HFF-Myc (cell line): ENCODE measurements at regions not wholly inside any gene's neighbourhood (a gene's known extent, or its start where the extent isn't known, plus 50 kb on each side); places are given as distances from the start of the nearest gene placed in this dataset.

Source experiments
- DNase-seq: peaks from one replicate; pipeline ENCODE4 v3.0.0-alpha.2; 2011; ENCODE audit warnings: low read depth; ENCODE audit errors: extremely low read depth
- H3K4me3 ChIP-seq: replicated peaks from 2 replicates; pipeline ENCODE4 v1.5.1; 2011; ENCODE audit warnings: low read depth, mild to moderate bottlenecking, control low read depth, low read length
- TF ChIP-seq, protein P1 (sequence below): IDR thresholded peaks from 2 replicates; pipeline ENCODE4 v1.5.1; 2012; ENCODE audit warnings: mild to moderate bottlenecking, low read depth, low read length, control low read depth; ENCODE audit errors: missing control alignments

DNA sequence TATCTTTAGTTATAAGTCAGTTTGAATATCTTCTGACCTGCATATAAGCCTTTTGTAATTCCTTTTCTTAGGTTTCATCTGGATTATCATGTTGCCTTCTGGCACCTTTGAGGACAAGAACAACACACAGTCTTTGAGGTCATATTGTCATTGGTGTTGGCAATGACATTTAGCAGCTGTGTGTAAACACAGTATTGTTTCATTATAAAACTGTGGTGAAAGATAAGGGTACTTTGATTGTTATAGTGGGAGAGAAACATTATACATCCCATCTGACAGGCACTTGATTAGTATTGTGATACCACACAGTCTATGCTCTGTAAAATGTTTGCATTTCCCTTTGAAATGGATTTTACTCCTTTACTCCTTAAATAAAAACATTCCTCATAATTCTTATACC, 313.5 kb downstream of the RPRM start:
- no peak for DNase-seq
- no peak overlapping the region for H3K4me3 ChIP-seq
- TF ChIP-seq, protein P1, sequence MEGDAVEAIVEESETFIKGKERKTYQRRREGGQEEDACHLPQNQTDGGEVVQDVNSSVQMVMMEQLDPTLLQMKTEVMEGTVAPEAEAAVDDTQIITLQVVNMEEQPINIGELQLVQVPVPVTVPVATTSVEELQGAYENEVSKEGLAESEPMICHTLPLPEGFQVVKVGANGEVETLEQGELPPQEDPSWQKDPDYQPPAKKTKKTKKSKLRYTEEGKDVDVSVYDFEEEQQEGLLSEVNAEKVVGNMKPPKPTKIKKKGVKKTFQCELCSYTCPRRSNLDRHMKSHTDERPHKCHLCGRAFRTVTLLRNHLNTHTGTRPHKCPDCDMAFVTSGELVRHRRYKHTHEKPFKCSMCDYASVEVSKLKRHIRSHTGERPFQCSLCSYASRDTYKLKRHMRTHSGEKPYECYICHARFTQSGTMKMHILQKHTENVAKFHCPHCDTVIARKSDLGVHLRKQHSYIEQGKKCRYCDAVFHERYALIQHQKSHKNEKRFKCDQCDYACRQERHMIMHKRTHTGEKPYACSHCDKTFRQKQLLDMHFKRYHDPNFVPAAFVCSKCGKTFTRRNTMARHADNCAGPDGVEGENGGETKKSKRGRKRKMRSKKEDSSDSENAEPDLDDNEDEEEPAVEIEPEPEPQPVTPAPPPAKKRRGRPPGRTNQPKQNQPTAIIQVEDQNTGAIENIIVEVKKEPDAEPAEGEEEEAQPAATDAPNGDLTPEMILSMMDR, result no peak

DNA sequence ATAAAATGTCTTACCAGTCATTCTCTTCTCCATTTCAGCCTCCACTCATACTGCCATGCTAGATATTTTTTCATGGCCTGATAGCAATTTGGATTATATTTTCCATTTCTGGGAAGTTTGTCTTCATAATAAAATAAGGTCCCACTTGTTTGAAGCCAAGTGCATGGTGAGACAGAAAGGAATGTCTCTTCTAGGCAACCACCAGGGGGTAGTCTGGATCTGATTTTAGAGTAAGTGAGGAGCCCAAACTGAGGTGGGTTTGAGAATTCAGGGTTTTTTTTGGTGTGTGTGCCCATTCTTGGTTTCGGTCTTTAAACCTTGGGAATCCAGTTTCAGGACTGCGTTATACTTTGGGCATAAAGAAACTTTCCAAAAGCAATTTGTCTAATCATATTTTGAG, 315.5 kb downstream of the RPRM start:
- TF ChIP-seq, protein P1, result no peak
- no peak for DNase-seq
- no peak overlapping the region for H3K4me3 ChIP-seq

DNA sequence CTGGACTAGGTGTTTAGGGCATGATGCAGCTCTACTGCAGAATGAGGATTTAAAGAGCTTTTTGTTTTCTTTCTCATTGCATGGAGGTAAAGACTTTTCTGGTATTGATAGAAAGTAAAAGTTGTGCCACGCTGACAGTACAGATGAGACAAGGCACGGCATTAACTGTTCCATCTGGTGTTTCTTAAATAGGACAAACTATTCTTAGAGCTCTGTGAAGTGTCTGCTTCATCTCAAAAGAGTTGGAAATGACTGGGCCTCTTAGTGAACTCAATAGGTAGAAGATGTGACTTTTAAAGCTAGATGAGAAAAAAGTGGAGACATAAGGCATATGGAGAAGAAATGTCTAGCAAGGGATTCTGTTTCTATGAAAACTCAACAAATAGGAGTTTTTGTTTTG, 321.8 kb downstream of the RPRM start:
- H3K4me3 ChIP-seq, result no peak overlapping the region
- no peak for DNase-seq
- TF ChIP-seq, protein P1, result no peak

DNA sequence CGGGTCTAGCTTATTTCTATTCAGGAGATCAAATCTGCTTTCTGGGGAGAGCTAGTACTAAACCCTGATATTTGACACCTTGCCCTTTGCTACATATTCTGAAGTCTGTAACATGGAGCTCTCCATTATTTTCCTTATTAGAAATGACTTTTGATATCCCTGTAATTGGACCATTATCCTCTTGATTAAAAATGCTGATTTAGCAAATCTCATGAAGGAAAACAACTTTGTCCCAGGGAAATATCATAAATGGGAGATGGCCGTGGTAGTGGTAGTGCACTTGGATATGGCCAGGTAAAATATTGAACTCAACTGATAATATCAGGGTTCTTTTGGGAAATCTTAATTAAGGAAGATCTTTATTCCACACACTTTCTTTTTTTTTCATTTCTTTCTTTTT, 326.5 kb downstream of the RPRM start:
- TF ChIP-seq, protein P1, result no peak
- H3K4me3 ChIP-seq, result no peak overlapping the region
- no peak for DNase-seq

DNA sequence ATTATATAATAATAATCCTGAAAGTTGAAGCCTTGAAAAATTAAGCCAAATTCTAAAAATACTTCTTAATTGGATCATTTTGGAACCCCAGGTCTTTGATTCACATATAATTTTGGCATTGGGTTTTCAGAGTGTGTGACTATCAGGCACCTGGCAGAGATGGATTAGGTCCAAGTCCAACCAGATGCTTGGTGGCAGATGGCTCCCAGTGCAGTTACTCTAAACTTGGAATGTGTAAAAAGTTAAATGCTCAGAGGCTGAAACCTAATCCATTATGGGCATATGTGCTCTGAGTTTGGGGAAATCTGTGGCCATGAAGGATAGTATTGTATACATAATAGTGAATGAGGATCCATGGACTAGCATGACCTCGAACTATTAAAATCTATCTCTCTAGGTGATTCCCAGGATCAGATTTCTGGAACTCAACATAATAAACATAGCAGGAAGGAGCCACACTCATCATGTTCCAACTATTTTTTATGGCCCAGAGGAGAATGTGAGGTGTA, 333.0 kb downstream of the RPRM start:
- no peak overlapping the region for H3K4me3 ChIP-seq
- DNase-seq, result no peak
- TF ChIP-seq, protein P1, result no peak

DNA sequence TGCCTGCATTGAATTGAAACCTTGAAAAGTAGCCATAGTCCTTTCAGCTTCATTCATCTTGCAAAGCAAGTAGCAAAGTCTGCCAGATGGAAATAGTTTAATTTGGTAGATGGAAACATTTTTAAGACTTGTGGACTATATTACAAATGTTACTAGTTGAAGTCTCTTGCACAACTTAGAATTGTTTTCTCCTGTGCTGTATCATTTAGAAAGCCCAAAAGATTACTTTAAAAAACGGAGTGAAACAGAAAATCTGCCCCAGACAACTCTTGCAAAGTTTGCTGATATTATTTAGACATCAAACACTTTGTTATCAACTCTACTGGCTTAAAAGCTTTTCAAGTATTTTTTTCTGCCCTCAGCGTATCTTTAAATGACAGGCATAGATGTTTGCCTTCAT, 335.0 kb downstream of the RPRM start:
- no peak overlapping the region for H3K4me3 ChIP-seq
- no peak for DNase-seq
- TF ChIP-seq, protein P1, result no peak

DNA sequence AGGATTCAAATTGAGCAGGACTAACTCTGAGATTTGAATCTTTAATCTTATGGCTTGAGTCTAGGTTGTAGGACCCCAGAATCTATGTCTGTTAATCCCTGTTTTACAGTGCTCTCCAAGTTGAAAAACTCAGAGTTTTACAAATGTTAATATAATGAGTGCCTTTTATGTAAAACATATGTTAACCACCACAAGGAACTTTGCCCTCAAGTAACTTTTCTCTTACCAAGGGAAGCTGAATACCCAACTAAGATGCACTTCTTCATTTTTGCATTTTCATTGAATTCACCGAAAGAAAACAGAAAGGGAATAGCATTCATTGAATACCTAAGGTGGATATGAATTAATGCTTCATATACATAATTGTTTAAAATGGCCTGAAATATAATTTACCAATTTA, 338.1 kb downstream of the RPRM start:
- no peak for DNase-seq
- H3K4me3 ChIP-seq, result no peak overlapping the region
- TF ChIP-seq, protein P1, result no peak
